GM12874 (cell line): ENCODE measurements at regions not wholly inside any gene's neighbourhood (a gene's known extent, or its start where the extent isn't known, plus 50 kb on each side); places are given as distances from the start of the nearest gene placed in this dataset.

Experiments used
- TF ChIP-seq, protein P1 (sequence below): IDR thresholded peaks from 2 replicates; pipeline ENCODE4 v1.5.1; 2011; ENCODE audit warnings: low read depth, mild to moderate bottlenecking, control low read depth, low read length, moderate library complexity; ENCODE audit not compliant: insufficient read depth

DNA sequence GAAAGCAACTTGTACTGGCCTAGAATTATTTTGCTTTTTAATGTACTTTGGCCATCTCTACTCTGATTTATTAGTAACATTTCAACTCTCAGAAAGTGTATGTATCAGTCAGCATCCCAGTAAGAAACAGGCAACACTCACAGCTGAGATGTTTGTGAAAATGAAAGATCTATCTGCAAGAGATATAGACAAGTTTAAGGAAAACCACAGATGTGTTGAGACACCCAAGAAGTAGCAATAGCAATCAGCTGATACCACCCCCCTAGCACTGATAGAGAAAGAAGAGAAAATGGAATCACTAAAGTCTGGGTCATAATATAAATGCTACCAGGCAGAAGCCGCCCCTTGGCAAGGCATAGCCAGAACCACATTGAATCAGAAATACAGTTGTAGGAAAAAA lies 372.0 kb downstream of the ARAP2 start:
- TF ChIP-seq, protein P1, sequence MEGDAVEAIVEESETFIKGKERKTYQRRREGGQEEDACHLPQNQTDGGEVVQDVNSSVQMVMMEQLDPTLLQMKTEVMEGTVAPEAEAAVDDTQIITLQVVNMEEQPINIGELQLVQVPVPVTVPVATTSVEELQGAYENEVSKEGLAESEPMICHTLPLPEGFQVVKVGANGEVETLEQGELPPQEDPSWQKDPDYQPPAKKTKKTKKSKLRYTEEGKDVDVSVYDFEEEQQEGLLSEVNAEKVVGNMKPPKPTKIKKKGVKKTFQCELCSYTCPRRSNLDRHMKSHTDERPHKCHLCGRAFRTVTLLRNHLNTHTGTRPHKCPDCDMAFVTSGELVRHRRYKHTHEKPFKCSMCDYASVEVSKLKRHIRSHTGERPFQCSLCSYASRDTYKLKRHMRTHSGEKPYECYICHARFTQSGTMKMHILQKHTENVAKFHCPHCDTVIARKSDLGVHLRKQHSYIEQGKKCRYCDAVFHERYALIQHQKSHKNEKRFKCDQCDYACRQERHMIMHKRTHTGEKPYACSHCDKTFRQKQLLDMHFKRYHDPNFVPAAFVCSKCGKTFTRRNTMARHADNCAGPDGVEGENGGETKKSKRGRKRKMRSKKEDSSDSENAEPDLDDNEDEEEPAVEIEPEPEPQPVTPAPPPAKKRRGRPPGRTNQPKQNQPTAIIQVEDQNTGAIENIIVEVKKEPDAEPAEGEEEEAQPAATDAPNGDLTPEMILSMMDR = no peak

DNA sequence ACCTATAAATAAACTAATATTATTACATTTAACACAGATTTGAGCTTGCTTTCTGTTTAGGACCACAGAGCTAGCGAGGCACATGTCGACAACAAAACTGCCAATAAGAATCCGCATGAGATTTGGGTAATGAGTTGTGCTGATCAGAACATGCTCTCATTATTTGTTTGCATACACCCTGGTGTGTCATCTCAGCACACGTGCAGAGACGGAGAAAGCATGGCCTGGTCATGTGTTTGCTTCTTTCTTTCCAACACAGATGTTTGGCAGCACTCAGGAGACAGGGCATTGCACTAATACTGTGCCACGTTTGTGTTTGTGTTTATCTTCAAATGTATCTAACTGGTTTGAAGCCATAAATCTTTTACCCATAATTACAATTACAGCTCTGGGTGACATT lies 364.8 kb downstream of the ARAP2 start:
- TF ChIP-seq, protein P1 = no peak

DNA sequence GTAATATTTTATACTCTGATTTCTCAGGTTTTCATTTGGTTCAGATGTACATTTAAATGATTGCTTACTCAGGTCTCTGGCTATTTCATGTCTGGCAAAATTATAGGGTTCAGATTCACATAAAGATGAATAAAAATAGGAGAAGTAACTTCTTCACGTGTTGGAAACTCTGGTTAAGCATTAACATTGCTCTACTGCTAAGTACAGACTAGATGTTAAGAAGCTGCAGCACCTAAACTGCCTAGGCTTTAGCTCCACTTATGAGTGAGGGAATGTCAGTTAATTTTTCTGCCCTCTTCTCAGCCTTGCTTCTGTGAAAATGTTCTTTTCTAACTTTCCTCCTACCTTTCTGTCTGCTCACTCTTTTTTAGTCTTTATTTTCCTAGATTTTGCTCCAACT lies 361.2 kb downstream of the ARAP2 start:
- TF ChIP-seq, protein P1 = no peak

DNA sequence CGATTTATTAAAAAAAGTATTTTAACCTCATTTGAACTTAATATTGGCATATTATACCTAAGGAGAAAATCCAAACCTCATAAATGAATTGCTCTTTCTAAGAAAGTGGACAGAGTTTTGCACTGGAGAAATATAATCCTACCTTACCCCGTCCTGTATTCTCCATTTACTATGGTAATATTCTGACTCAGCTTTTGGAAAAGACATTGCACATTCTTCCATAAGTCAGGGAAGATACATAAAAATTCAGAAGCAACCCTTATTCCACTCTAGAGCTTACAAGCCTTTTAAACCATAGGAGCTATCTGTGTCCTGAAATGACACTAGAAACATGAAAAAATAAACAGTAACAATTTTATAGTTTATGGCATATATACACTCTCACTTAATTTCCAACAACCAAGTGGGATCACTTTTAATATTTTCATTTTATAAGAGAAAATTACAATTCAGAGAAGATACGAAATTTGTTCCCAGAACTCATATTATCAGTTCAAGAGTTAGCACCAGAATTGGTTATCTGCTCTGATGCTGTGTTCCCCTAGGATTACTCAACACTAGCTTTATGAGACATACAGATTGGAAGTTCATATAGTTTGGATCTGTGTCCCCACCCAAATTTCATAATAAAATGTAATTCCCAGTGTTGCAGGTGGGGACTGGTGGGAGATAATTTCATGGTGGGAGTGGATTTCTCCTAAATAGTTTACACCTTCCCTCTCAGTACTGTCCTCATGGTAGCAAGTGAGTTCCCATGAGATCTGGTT lies 359.4 kb downstream of the ARAP2 start:
- TF ChIP-seq, protein P1 = no peak

DNA sequence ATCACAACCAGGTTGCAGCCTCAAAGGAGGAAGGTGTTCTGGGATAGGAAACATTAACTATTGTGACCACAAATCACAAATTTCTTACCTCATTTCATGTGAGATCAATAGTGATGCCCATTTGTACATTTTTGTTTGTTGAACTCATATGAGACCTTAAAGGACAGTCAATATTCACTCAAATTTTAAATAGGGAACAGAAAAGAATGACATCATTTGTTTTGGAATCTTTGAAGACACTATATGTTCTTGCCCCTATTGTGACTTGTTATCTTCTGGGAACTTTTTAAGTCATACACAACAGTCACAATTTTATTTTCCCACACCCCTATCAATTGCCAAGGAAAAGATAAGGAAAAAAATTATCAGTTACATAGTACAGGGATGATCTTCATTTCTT lies 346.5 kb downstream of the ARAP2 start:
- TF ChIP-seq, protein P1 = no peak

DNA sequence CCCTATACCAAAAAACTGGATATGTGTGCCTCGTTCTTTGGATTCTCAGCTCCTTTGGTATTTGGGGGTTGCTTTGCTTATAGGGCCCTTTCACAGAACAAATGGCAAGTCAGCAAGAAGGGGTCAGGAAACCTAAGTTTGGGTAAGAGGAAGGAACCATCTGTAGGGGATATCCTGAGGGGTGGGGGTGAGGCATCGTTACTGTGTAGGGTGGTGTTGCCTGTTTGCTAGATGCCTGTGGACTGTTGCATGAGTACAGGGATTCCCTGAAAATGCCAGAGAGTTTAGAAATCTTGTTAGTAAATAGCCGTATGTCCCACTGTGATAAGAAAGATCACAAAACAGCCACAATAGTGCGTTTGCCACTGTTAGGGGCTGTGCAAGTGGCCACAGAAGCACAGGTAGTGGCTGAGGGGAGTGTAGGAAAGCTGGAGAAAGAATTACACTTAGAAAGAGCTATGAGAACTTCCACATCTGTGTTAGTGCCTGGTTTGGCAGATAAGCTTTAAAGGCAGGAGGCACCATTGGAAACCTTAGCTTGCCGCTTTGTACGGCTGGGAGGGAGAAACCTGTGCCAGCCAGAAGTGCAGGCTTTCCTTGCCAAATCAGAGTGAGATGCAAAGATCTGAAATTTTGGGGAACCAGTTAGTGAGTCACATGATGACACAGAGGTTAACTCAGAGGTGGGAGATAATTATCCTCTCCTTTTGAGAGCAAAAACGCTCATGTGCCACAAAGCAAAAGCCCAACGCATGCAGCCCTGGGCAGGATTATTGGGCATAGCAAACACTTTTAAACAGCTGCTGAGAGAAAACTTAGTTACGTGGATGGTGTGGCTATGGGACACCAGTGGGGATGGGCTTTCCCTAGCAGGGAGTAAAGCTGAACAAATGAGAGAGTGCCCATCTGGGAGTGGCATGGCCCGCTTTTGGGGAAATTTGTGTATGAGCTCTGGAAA lies 343.7 kb downstream of the ARAP2 start:
- TF ChIP-seq, protein P1 = no peak

DNA sequence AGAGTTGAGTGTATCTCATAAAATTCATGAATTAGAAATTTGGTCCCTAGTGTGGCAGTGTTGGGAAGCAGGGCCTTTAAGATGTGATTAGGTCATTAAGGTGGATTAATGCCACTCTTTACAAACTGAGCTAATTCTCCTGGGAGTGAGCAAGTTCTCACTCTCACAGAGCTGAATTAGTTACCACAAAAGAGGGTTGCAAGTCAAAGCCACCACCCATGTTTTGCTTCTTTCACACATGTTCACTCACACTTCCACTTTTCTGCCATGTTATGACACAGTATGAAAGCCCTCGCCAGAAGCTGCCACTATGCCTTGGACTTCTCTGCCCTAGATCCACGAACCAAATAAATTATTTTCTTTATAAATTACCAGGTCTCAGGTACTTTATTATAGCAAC lies 332.1 kb downstream of the ARAP2 start:
- TF ChIP-seq, protein P1 = no peak
